Ishikawa (cell line): ENCODE measurements at regions not wholly inside any gene's neighbourhood (a gene's known extent, or its start where the extent isn't known, plus 50 kb on each side); places are given as distances from the start of the nearest gene placed in this dataset.

Source experiments
- CEBPB ChIP-seq: IDR thresholded peaks from 2 replicates; pipeline ENCODE4 v1.6.1; 2012
- CREB1 ChIP-seq: IDR thresholded peaks from 2 replicates; pipeline ENCODE4 v1.6.1; 2012; ENCODE audit warnings: low read depth
- EGR1 ChIP-seq: IDR thresholded peaks from 2 replicates; pipeline ENCODE4 v1.6.1; 2012
- EP300 ChIP-seq: IDR thresholded peaks from 2 replicates; pipeline ENCODE4 v1.6.1; 2012; ENCODE audit warnings: borderline replicate concordance
- FOXM1 ChIP-seq: IDR thresholded peaks from 2 replicates; pipeline ENCODE4 v1.6.1; 2012; ENCODE audit warnings: low read depth, borderline replicate concordance
- NFIC ChIP-seq: IDR thresholded peaks from 2 replicates; pipeline ENCODE4 v1.6.1; 2012
- RAD21 ChIP-seq: IDR thresholded peaks from 2 replicates; pipeline ENCODE4 v1.6.1; 2012; ENCODE audit warnings: low read depth
- TAF1 ChIP-seq: IDR thresholded peaks from 2 replicates; pipeline ENCODE4 v1.6.1; 2012; ENCODE audit warnings: low read depth, mild to moderate bottlenecking
- TCF12 ChIP-seq: IDR thresholded peaks from 2 replicates; pipeline ENCODE4 v1.6.1; 2012; ENCODE audit warnings: low read depth
- TEAD4 ChIP-seq: IDR thresholded peaks from 2 replicates; pipeline ENCODE4 v1.6.1; 2012
- YY1 ChIP-seq: IDR thresholded peaks from 2 replicates; pipeline ENCODE4 v1.6.1; 2012; ENCODE audit warnings: low read depth
- TF ChIP-seq, protein P1 (sequence below): IDR thresholded peaks from 2 replicates; pipeline ENCODE4 v1.6.1; 2012; ENCODE audit warnings: low read depth, mild to moderate bottlenecking
- TF ChIP-seq, protein P2 (sequence below): IDR thresholded peaks from 2 replicates; pipeline ENCODE4 v1.6.1; 2012

DNA sequence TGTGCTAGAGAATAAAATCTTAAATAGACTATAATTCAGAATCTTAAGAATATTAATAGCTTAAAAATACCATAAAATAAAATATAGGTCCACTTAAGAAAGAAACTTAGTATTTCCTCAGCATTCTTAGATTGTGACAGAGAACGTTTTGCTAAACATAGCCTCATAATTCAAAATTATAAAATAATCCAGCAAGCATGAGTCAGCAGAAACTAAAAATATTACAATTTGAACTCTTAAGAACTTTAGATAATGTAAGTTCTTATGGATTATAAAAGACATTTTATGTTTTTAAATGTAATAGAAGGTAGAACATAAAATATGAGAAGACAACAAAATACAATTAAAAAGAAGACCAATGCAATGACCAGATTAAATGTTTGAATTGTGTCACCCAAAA is 164.5 kb upstream of the MC4R start:
- TF ChIP-seq CREB1 (no peak), EGR1 (no peak), TEAD4 (no peak), EP300 (no peak), YY1 (no peak), NFIC (no peak), CEBPB (no peak), TCF12 (no peak), TAF1 (no peak), RAD21 (no peak), FOXM1 (no peak)
- TF ChIP-seq, protein P1, sequence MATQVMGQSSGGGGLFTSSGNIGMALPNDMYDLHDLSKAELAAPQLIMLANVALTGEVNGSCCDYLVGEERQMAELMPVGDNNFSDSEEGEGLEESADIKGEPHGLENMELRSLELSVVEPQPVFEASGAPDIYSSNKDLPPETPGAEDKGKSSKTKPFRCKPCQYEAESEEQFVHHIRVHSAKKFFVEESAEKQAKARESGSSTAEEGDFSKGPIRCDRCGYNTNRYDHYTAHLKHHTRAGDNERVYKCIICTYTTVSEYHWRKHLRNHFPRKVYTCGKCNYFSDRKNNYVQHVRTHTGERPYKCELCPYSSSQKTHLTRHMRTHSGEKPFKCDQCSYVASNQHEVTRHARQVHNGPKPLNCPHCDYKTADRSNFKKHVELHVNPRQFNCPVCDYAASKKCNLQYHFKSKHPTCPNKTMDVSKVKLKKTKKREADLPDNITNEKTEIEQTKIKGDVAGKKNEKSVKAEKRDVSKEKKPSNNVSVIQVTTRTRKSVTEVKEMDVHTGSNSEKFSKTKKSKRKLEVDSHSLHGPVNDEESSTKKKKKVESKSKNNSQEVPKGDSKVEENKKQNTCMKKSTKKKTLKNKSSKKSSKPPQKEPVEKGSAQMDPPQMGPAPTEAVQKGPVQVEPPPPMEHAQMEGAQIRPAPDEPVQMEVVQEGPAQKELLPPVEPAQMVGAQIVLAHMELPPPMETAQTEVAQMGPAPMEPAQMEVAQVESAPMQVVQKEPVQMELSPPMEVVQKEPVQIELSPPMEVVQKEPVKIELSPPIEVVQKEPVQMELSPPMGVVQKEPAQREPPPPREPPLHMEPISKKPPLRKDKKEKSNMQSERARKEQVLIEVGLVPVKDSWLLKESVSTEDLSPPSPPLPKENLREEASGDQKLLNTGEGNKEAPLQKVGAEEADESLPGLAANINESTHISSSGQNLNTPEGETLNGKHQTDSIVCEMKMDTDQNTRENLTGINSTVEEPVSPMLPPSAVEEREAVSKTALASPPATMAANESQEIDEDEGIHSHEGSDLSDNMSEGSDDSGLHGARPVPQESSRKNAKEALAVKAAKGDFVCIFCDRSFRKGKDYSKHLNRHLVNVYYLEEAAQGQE: no peak
- TF ChIP-seq, protein P2, sequence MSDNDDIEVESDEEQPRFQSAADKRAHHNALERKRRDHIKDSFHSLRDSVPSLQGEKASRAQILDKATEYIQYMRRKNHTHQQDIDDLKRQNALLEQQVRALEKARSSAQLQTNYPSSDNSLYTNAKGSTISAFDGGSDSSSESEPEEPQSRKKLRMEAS: no peak
